ENCODE measurements at regions not wholly inside any gene's neighbourhood (a gene's known extent, or its start where the extent isn't known, plus 50 kb on each side); places are given as distances from the start of the nearest gene placed in this dataset.

- no peak for TF ChIP-seq NFIC (IDR thresholded peaks at IDR 0.05)
- no peak for TF ChIP-seq USF1 (IDR thresholded peaks at IDR 0.05)
- no peak for TF ChIP-seq CREB1 (IDR thresholded peaks at IDR 0.05; ENCODE audit: low read depth)
- no peak for TF ChIP-seq RAD21 (IDR thresholded peaks at IDR 0.05; ENCODE audit: low read depth)
- no peak for TF ChIP-seq TEAD4 (IDR thresholded peaks at IDR 0.05)
- TF ChIP-seq EGR1 (IDR thresholded peaks at IDR 0.05), result no peak
Measured at GRCh38 chr16:61412562-61412961, 623.7 kb downstream of the CDH8 start.

GRCh38 chr16:61409604-61410003, 626.6 kb downstream of the CDH8 start:
- TF ChIP-seq ZBTB7A (IDR thresholded peaks at IDR 0.05; ENCODE audit: low read depth), result no peak
- TF ChIP-seq EP300 (IDR thresholded peaks at IDR 0.05; ENCODE audit: borderline replicate concordance), result no peak
- TF ChIP-seq TEAD4 (IDR thresholded peaks at IDR 0.05), result no peak
- no peak for TF ChIP-seq CEBPB (IDR thresholded peaks at IDR 0.05)
- no peak for TF ChIP-seq TCF12 (IDR thresholded peaks at IDR 0.05; ENCODE audit: low read depth)
- no peak for TF ChIP-seq FOXM1 (IDR thresholded peaks at IDR 0.05; ENCODE audit: borderline replicate concordance, low read depth)
- TF ChIP-seq YY1 (IDR thresholded peaks at IDR 0.05; ENCODE audit: low read depth), result no peak

GRCh38 chr16:61403386-61403785, 632.9 kb downstream of the CDH8 start:
- TF ChIP-seq FOXM1 (IDR thresholded peaks at IDR 0.05; ENCODE audit: borderline replicate concordance, low read depth) (no peak), EGR1 (IDR thresholded peaks at IDR 0.05) (no peak), CREB1 (IDR thresholded peaks at IDR 0.05; ENCODE audit: low read depth) (no peak), YY1 (IDR thresholded peaks at IDR 0.05; ENCODE audit: low read depth) (no peak), USF1 (IDR thresholded peaks at IDR 0.05) (no peak), NFIC (IDR thresholded peaks at IDR 0.05) (no peak), MAX (IDR thresholded peaks at IDR 0.05) (no peak), ZBTB7A (IDR thresholded peaks at IDR 0.05; ENCODE audit: low read depth) (no peak), RAD21 (IDR thresholded peaks at IDR 0.05; ENCODE audit: low read depth) (no peak), TCF12 (IDR thresholded peaks at IDR 0.05; ENCODE audit: low read depth) (no peak), EP300 (IDR thresholded peaks at IDR 0.05; ENCODE audit: borderline replicate concordance) (no peak), TAF1 (IDR thresholded peaks at IDR 0.05; ENCODE audit: low read depth) (no peak), CEBPB (IDR thresholded peaks at IDR 0.05) (no peak), TEAD4 (IDR thresholded peaks at IDR 0.05) (no peak), REST (IDR thresholded peaks at IDR 0.05; ENCODE audit: low read depth) (no peak)

GRCh38 chr16:61391896-61392295, 644.3 kb downstream of the CDH8 start:
- TF ChIP-seq CREB1 (IDR thresholded peaks at IDR 0.05; ENCODE audit: low read depth) (no peak), EP300 (IDR thresholded peaks at IDR 0.05; ENCODE audit: borderline replicate concordance) (no peak)

- TF ChIP-seq CEBPB (IDR thresholded peaks at IDR 0.05), result no peak
- TF ChIP-seq RAD21 (IDR thresholded peaks at IDR 0.05; ENCODE audit: low read depth), result no peak
- no peak for TF ChIP-seq MAX (IDR thresholded peaks at IDR 0.05)
- no peak for TF ChIP-seq TAF1 (IDR thresholded peaks at IDR 0.05; ENCODE audit: low read depth)
- no peak for TF ChIP-seq FOXM1 (IDR thresholded peaks at IDR 0.05; ENCODE audit: borderline replicate concordance, low read depth)
Measured at GRCh38 chr16:61390965-61391637, 645.1 kb downstream of the CDH8 start.

- TF ChIP-seq CEBPB (IDR thresholded peaks at IDR 0.05), result no peak
- TF ChIP-seq MAX (IDR thresholded peaks at IDR 0.05), result no peak
- no peak for TF ChIP-seq USF1 (IDR thresholded peaks at IDR 0.05)
- no peak for TF ChIP-seq TCF12 (IDR thresholded peaks at IDR 0.05; ENCODE audit: low read depth)
- TF ChIP-seq REST (IDR thresholded peaks at IDR 0.05; ENCODE audit: low read depth), result no peak
- no peak for TF ChIP-seq NFIC (IDR thresholded peaks at IDR 0.05)
- TF ChIP-seq YY1 (IDR thresholded peaks at IDR 0.05; ENCODE audit: low read depth), result no peak
- no peak for TF ChIP-seq RAD21 (IDR thresholded peaks at IDR 0.05; ENCODE audit: low read depth)
- no peak for TF ChIP-seq TEAD4 (IDR thresholded peaks at IDR 0.05)
- no peak for TF ChIP-seq EP300 (IDR thresholded peaks at IDR 0.05; ENCODE audit: borderline replicate concordance)
- no peak for TF ChIP-seq EGR1 (IDR thresholded peaks at IDR 0.05)
- TF ChIP-seq TAF1 (IDR thresholded peaks at IDR 0.05; ENCODE audit: low read depth), result no peak
Measured at GRCh38 chr16:61385392-61386071, 650.7 kb downstream of the CDH8 start.
